Effector CD4-positive, alpha-beta T cell (primary cell): ENCODE measurements at regions not wholly inside any gene's neighbourhood (a gene's known extent, or its start where the extent isn't known, plus 50 kb on each side); places are given as distances from the start of the nearest gene placed in this dataset.

Source experiments
- DNase-seq: peaks from one replicate; pipeline ENCODE4 v3.0.0-alpha.2; 2020

- no peak for DNase-seq
These were observed 296.5 kb downstream of the SMOC2 start for GRCh38 chr6:168737481-168737880.

GRCh38 chr6:168737014-168737413, 296.0 kb downstream of the SMOC2 start:
- DNase-seq: no peak

DNA sequence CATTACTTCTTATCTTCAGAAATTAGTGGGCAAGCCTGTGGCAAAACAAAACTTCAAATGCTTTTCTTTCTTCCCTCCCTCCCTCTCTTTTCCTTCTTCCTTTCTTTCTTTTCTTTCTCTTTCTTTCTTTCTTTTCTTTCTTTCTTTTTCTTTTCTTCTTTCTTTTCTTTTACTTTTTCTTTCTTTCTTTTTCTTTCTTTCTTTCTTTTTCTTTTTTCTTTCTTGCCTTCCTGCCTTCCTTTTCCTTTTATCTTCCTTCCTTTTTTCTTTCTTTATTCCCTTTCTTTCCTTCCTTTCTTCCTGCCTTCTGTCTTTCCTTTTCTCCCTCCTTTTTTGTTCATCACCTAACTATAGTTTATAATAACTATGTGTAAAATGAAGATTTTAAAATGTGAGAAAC, 295.1 kb downstream of the SMOC2 start:
- no peak for DNase-seq

GRCh38 chr6:168735268-168735949, 294.4 kb downstream of the SMOC2 start:
- DNase-seq: no peak

- DNase-seq: no peak
These were observed 293.5 kb downstream of the SMOC2 start for GRCh38 chr6:168734523-168734922.

DNA sequence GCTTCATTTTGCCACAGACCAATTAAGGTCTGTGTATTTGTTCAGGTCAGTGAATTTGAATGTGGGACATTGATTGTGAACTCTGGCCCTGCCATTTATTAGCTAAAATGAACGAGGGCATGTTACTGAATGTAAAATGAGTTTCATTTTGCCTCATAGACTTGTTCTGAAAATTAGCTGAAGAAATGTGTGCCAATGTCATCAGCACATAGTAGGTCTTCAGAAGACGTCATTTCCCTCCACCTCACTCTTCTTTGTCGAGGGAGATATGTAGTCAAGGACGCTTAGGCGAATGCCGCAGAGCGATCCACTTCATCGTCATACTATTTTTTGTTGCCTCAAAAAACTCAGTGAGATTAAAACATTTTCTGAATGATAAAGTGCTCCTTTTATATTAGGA, 291.7 kb downstream of the SMOC2 start:
- DNase-seq: no peak

DNA sequence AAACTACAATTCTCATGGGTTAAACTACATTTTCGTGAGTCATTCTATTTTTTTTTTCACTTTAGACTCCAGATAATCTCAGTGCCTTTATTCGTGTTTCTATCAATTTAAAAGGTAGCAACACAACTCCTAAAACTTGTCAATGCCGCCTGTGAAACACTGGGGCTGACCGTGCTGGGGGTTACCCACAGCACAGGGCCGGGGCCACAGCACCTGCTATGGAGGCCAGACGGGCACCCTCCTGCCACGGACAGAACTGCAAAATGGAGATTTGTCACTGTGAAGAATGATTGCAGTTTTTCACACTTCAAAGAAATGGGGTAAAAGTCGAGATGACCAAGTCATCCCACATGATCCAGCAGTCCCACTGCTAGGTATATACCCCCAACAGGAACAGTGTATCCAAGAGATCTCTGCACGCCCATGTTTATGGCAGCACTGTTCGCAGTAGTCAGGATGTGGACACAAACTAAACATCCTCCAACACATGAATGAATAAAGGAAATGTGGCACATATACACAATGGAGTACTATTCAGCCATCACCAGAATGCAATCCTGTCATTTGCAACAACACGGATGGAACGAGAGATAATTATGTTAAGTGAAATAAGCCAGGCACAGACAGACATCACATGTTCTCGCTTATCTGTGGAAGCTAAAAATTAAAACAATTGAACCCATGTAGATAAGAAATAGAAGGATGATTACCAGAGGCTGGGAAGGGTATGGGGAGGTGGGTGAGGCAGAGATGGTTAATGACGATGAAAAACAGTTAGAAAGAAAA, 290.1 kb downstream of the SMOC2 start:
- no peak for DNase-seq

- DNase-seq: no peak
These were observed 287.1 kb downstream of the SMOC2 start for GRCh38 chr6:168728056-168728455.

- no peak for DNase-seq
These were observed 285.4 kb downstream of the SMOC2 start for GRCh38 chr6:168726312-168726856.

- DNase-seq: no peak
These were observed 284.8 kb downstream of the SMOC2 start for GRCh38 chr6:168725802-168726201.

GRCh38 chr6:168724669-168725570, 283.9 kb downstream of the SMOC2 start:
- DNase-seq: no peak

DNA sequence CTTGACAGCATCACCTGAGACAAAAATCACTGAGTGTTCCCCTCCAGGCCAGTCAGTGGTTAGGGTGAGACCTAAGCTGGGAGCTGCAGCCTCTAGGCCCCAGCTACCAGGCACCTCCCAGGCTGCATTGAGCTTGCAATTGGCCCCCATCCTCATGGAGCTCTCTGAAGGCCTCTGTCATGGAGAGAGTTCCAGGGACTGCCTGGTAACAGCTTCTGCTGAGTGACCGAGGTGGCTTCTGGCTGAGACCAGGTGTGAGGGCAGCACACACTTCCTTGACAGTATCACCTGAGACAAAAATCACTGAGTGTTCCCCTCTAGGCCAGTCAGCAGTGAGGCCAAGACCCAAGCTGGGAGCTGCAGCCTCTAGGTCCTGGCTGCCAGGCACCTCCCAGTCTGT, 283.0 kb downstream of the SMOC2 start:
- no peak for DNase-seq

GRCh38 chr6:168722397-168722796, 281.4 kb downstream of the SMOC2 start:
- no peak for DNase-seq

DNA sequence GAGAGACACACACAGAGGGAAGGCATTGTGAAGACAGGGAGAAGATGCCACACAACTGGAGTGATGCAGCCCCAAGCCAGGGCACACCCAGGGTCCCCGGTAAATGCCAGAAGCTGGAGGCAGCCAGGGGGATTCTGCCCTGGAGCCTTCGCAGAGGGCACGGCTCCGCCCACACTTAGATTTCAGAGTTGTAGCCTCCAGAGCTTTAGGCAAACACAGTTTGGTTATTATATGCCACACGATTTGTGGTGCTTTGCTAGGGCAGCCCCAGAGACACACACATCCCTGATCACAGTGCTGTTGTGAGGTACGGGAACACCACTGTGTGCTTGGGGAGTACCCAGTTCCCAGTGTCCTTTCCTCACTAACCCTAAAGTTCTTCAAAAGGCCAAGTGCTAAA, 280.6 kb downstream of the SMOC2 start:
- no peak for DNase-seq

- no peak for DNase-seq
These were observed 278.9 kb downstream of the SMOC2 start for GRCh38 chr6:168719901-168720300.

GRCh38 chr6:168718821-168719475, 278.0 kb downstream of the SMOC2 start:
- no peak for DNase-seq
